B cell (primary cell): ENCODE measurements at regions not wholly inside any gene's neighbourhood (a gene's known extent, or its start where the extent isn't known, plus 50 kb on each side); places are given as distances from the start of the nearest gene placed in this dataset.

ENCODE experiments used
- CTCF ChIP-seq: fragments of 200-600 bp; IDR thresholded peaks from one replicate; pipeline ENCODE4 v1.8.0; 2022; ENCODE audit warnings: antibody characterized with exemption, mild to moderate bottlenecking
- EZH2 ChIP-seq: IDR thresholded peaks from 2 replicates; pipeline ENCODE4 v1.6.1; 2012; ENCODE audit warnings: borderline replicate concordance, low read depth, mild to moderate bottlenecking, moderate library complexity, low read length; ENCODE audit not compliant: insufficient read depth, poor library complexity, severe bottlenecking

- TF ChIP-seq CTCF (no peak), EZH2 (no peak)
Measured at GRCh38 chrX:16250296-16250695, 83.0 kb downstream of the MAGEB17 start.
